ENCODE measurements at regions not wholly inside any gene's neighbourhood (a gene's known extent, or its start where the extent isn't known, plus 50 kb on each side); places are given as distances from the start of the nearest gene placed in this dataset.
"Not testable (repeated sequence)": the region's sequence is repeated elsewhere in the genome, so short reads cannot be mapped to it uniquely, and the experiment has no call there.

GRCh38 chr9:29613773-29614172, 2040.5 kb upstream of the C9orf72 start:
- no peak overlapping the region for H3K27ac ChIP-seq
- no peak for TF ChIP-seq CTCF (conservative IDR thresholded peaks at IDR 0.05)
- TF ChIP-seq ZFX (IDR thresholded peaks at IDR 0.05): no peak

- TF ChIP-seq CTCF (conservative IDR thresholded peaks at IDR 0.05) (no peak), ZFX (IDR thresholded peaks at IDR 0.05) (no peak)
Observed at GRCh38 chr9:29616844-29617243, 2043.6 kb upstream of the C9orf72 start.

GRCh38 chr9:29625292-29625731, 2052.0 kb upstream of the C9orf72 start:
- TF ChIP-seq ZFX (IDR thresholded peaks at IDR 0.05): no peak
- no peak for TF ChIP-seq CTCF (conservative IDR thresholded peaks at IDR 0.05)
- H3K27ac ChIP-seq: no peak overlapping the region

More at GRCh38 chr9:29616844-29617243, 2043.6 kb upstream of the C9orf72 start:
- H3K27ac ChIP-seq: no peak overlapping the region

- TF ChIP-seq CTCF (conservative IDR thresholded peaks at IDR 0.05) (no peak), ZFX (IDR thresholded peaks at IDR 0.05) (no peak)
- no peak overlapping the region for H3K27ac ChIP-seq
Observed at GRCh38 chr9:29625931-29626330, 2052.7 kb upstream of the C9orf72 start.

GRCh38 chr9:29628856-29629255, 2055.6 kb upstream of the C9orf72 start:
- not testable (repeated sequence) for H3K27ac ChIP-seq

GRCh38 chr9:29637471-29638237, 2064.4 kb upstream of the C9orf72 start:
- H3K27ac ChIP-seq: no peak overlapping the region
- TF ChIP-seq ZFX (IDR thresholded peaks at IDR 0.05) (no peak), CTCF (conservative IDR thresholded peaks at IDR 0.05) (no peak)

GRCh38 chr9:29640507-29640906, 2067.2 kb upstream of the C9orf72 start:
- TF ChIP-seq ZFX (IDR thresholded peaks at IDR 0.05) (no peak), CTCF (conservative IDR thresholded peaks at IDR 0.05) (no peak)
- no peak overlapping the region for H3K27ac ChIP-seq

- no peak overlapping the region for H3K27ac ChIP-seq
- TF ChIP-seq CTCF (conservative IDR thresholded peaks at IDR 0.05) (no peak), ZFX (IDR thresholded peaks at IDR 0.05) (no peak)
Observed at GRCh38 chr9:29644514-29644913, 2071.2 kb upstream of the C9orf72 start.

All from C4-2B (cell line).